Upper lobe of left lung (tissue), 6 donors: ENCODE measurements at regions not wholly inside any gene's neighbourhood (a gene's known extent, or its start where the extent isn't known, plus 50 kb on each side); places are given as distances from the start of the nearest gene placed in this dataset.

Experiments used
- ATAC-seq, 2 donors: fragments of 200-7000 bp; cut with Tn5 transposase; one replicate each; pipeline ENCODE4 v1.9.1; 2022; ENCODE audit warnings: mild to moderate bottlenecking in 2 of 2, moderate library complexity in 2 of 2; ENCODE audit not compliant: low FRiP score in 2 of 2
- DNase-seq, 2 donors: peaks; one replicate each; pipeline ENCODE4 v3.0.0-alpha.2; 2019 to 2020
- H3K27ac ChIP-seq, 4 donors: fragments of 200-600 bp; sonication (generic); one replicate each; pipeline ENCODE4 v1.5.1; 2016 to 2019
- H3K27me3 ChIP-seq, 4 donors: fragments of 200-600 bp; sonication (generic); one replicate each; pipeline ENCODE4 v1.5.1; 2017 to 2019
- H3K36me3 ChIP-seq, 4 donors: fragments of 200-600 bp; sonication (generic); one replicate each; pipeline ENCODE4 v1.5.1; 2016 to 2019
- H3K4me1 ChIP-seq, 4 donors: fragments of 200-600 bp; sonication (generic); one replicate each; pipeline ENCODE4 v1.5.1; 2018 to 2019
- H3K4me3 ChIP-seq, 4 donors: fragments of 200-600 bp; sonication (generic); one replicate each; pipeline ENCODE4 v1.5.1; 2017 to 2019; ENCODE audit warnings: mild to moderate bottlenecking in 2 of 4, moderate library complexity in 1 of 4
- H3K9me3 ChIP-seq, 4 donors: fragments of 200-600 bp; sonication (generic); one replicate each; pipeline ENCODE4 v1.5.1; 2018 to 2019
- CTCF ChIP-seq, 6 experiments: fragments of 450-650 bp in 4 of 6; fragments of 200-600 bp in 2 of 6; sonication (generic) in 2 of 6; IDR thresholded peaks; one replicate each; pipeline ENCODE4 v1.5.1; 2016 to 2019; ENCODE audit warnings: antibody characterized with exemption in 6 of 6
- EP300 ChIP-seq, 4 donors: sonication (generic); formaldehyde crosslinking; IDR thresholded peaks; one replicate each; pipeline ENCODE4 v1.5.1; 2017; ENCODE audit warnings: antibody characterized with exemption in 4 of 4, control low read depth in 2 of 4
- POLR2A ChIP-seq, 4 donors: fragments of 450-650 bp; IDR thresholded peaks; one replicate each; pipeline ENCODE4 v1.5.1; 2016 to 2017; ENCODE audit warnings: antibody characterized with exemption in 4 of 4, mild to moderate bottlenecking in 2 of 4
- POLR2AphosphoS5 ChIP-seq, 2 donors: sonication (generic); formaldehyde crosslinking; IDR thresholded peaks; one replicate each; pipeline ENCODE4 v1.5.1; 2017; ENCODE audit warnings: antibody characterized with exemption in 2 of 2
- WGBS, 2 donors: methylation state at CpG; one replicate each; pipeline ENCODE4 v1.1.5; 2017 to 2018; 5-methylcytosine and 5-hydroxymethylcytosine counted together
- donor health status: DM: no; HTN: no; CAD: no; lungs with moderate emphysema.
- donor health status: DM: no; HTN: yes; CAD: no; lungs with severe emphysema.

- TF ChIP-seq CTCF (IDR thresholded peaks at IDR 0.05): no peak
- TF ChIP-seq POLR2A (IDR thresholded peaks at IDR 0.05): no peak
- no peak for TF ChIP-seq EP300 (IDR thresholded peaks at IDR 0.05)
- no peak for TF ChIP-seq POLR2AphosphoS5 (IDR thresholded peaks at IDR 0.05)
- ATAC-seq (no peak), DNase-seq (no peak)
- no peaks in the 10 kb centered on the region for H3K4me1 ChIP-seq
- H3K9me3 ChIP-seq: no peaks in the 10 kb centered on the region
- H3K4me3 ChIP-seq: no peak overlapping the region
- 83 to 87% methylated on average over 1 of the region's 1 CpG for WGBS, 2 donors
- H3K36me3 ChIP-seq: no peaks in the 10 kb centered on the region
- no peak overlapping the region for H3K27ac ChIP-seq
- no peaks in the 10 kb centered on the region for H3K27me3 ChIP-seq
Observed at GRCh38 chr5:93044859-93045666, 536.0 kb downstream of the NR2F1-AS1 start.

- TF ChIP-seq EP300 (IDR thresholded peaks at IDR 0.05) (no peak), POLR2AphosphoS5 (IDR thresholded peaks at IDR 0.05) (no peak), POLR2A (IDR thresholded peaks at IDR 0.05) (no peak)
- no peak for DNase-seq
- ATAC-seq: no peak
Observed at GRCh38 chr5:93039888-93040287, 541.1 kb downstream of the NR2F1-AS1 start.

GRCh38 chr5:93034621-93035590 is 546.1 kb downstream of the NR2F1-AS1 start:
- 60 to 62% methylated on average over 9 of the region's 9 CpGs for WGBS, 2 donors
- no peak for ATAC-seq
- H3K27ac ChIP-seq: no peak overlapping the region
- no peak overlapping the region for H3K4me3 ChIP-seq
- no peaks in the 10 kb centered on the region for H3K36me3 ChIP-seq
- H3K9me3 ChIP-seq: no peaks in the 10 kb centered on the region
- TF ChIP-seq EP300 (IDR thresholded peaks at IDR 0.05) (no peak), CTCF (IDR thresholded peaks at IDR 0.05) (no peak), POLR2A (IDR thresholded peaks at IDR 0.05) (no peak), POLR2AphosphoS5 (IDR thresholded peaks at IDR 0.05) (no peak)
- no peak for DNase-seq
- no peaks in the 10 kb centered on the region for H3K27me3 ChIP-seq
- H3K4me1 ChIP-seq: no peaks in the 10 kb centered on the region

More at GRCh38 chr5:93039888-93040287, 541.1 kb downstream of the NR2F1-AS1 start:
- Histone ChIP-seq H3K9me3 (no peaks in the 10 kb centered on the region), H3K4me3 (no peak overlapping the region), H3K27ac (no peak overlapping the region), H3K27me3 (no peaks in the 10 kb centered on the region), H3K4me1 (no peaks in the 10 kb centered on the region), H3K36me3 (no peaks in the 10 kb centered on the region)

GRCh38 chr5:93022796-93023447 is 558.1 kb downstream of the NR2F1-AS1 start:
- no peaks in the 10 kb centered on the region for H3K36me3 ChIP-seq
- H3K9me3 ChIP-seq: no peaks in the 10 kb centered on the region
- DNase-seq: no peak
- H3K27me3 ChIP-seq: no peaks in the 10 kb centered on the region
- no peak overlapping the region for H3K27ac ChIP-seq
- ATAC-seq: no peak
- TF ChIP-seq CTCF (IDR thresholded peaks at IDR 0.05) (no peak), EP300 (IDR thresholded peaks at IDR 0.05) (no peak), POLR2A (IDR thresholded peaks at IDR 0.05) (no peak)
- no peak overlapping the region for H3K4me3 ChIP-seq
- no peaks in the 10 kb centered on the region for H3K4me1 ChIP-seq
- WGBS, 2 donors: 50 to 51% methylated on average over 3 of the region's 3 CpGs

DNA sequence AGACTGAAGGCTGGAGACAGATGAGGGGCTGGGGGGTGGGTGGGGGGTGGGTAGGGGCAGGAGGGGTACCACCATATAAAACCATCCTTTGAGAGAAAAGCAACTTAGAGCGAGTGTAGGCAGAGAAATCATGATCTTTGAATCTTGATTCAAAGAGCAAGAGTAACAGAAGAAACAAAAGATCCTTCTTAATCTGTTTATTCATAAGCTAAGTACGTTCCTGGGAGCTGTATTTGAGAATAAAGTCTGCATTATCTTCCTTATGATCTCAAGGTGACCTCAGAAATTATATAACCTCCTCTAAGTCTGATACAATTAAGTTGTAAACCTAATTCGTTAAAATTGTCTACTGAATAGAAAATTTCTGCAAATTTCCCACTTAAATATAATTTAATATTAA is 558.8 kb downstream of the NR2F1-AS1 start:
- H3K27me3 ChIP-seq: no peaks in the 10 kb centered on the region
- H3K4me1 ChIP-seq: no peaks in the 10 kb centered on the region
- TF ChIP-seq EP300 (IDR thresholded peaks at IDR 0.05): no peak
- no peak for TF ChIP-seq POLR2A (IDR thresholded peaks at IDR 0.05)
- TF ChIP-seq POLR2AphosphoS5 (IDR thresholded peaks at IDR 0.05): no peak
- no peak for TF ChIP-seq CTCF (IDR thresholded peaks at IDR 0.05)
- DNase-seq: no peak
- 59 to 82% methylated on average over 3 of the region's 3 CpGs for WGBS, 2 donors
- no peak overlapping the region for H3K27ac ChIP-seq
- no peak for ATAC-seq
- H3K4me3 ChIP-seq: no peak overlapping the region
- no peaks in the 10 kb centered on the region for H3K9me3 ChIP-seq
- no peaks in the 10 kb centered on the region for H3K36me3 ChIP-seq
